ENCODE measurements at regions not wholly inside any gene's neighbourhood (a gene's known extent, or its start where the extent isn't known, plus 50 kb on each side); places are given as distances from the start of the nearest gene placed in this dataset.

GRCh38 chr1:22196041-22196440, 53.1 kb upstream of the WNT4 start:
- no peak overlapping the region for H3K4me3 ChIP-seq (ENCODE audit: low read depth, low read length)
- DNase-seq (ENCODE audit: low read depth): no peak
- TF ChIP-seq, protein P1, sequence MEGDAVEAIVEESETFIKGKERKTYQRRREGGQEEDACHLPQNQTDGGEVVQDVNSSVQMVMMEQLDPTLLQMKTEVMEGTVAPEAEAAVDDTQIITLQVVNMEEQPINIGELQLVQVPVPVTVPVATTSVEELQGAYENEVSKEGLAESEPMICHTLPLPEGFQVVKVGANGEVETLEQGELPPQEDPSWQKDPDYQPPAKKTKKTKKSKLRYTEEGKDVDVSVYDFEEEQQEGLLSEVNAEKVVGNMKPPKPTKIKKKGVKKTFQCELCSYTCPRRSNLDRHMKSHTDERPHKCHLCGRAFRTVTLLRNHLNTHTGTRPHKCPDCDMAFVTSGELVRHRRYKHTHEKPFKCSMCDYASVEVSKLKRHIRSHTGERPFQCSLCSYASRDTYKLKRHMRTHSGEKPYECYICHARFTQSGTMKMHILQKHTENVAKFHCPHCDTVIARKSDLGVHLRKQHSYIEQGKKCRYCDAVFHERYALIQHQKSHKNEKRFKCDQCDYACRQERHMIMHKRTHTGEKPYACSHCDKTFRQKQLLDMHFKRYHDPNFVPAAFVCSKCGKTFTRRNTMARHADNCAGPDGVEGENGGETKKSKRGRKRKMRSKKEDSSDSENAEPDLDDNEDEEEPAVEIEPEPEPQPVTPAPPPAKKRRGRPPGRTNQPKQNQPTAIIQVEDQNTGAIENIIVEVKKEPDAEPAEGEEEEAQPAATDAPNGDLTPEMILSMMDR (IDR thresholded peaks at IDR 0.05; ENCODE audit: low read depth, low read length, missing control alignments): no peak

- DNase-seq (ENCODE audit: low read depth): no peak
- no peak overlapping the region for H3K4me3 ChIP-seq (ENCODE audit: low read depth, low read length)
- TF ChIP-seq, protein P1 (IDR thresholded peaks at IDR 0.05; ENCODE audit: low read depth, low read length, missing control alignments): no peak
Measured at GRCh38 chr1:22196641-22197040, 53.7 kb upstream of the WNT4 start.

- H3K4me3 ChIP-seq (ENCODE audit: low read depth, low read length): no peak overlapping the region
- no peak for DNase-seq (ENCODE audit: low read depth)
- TF ChIP-seq, protein P1 (IDR thresholded peaks at IDR 0.05; ENCODE audit: low read depth, low read length, missing control alignments): no peak
Measured at GRCh38 chr1:22197644-22198043, 54.7 kb upstream of the WNT4 start.

DNA sequence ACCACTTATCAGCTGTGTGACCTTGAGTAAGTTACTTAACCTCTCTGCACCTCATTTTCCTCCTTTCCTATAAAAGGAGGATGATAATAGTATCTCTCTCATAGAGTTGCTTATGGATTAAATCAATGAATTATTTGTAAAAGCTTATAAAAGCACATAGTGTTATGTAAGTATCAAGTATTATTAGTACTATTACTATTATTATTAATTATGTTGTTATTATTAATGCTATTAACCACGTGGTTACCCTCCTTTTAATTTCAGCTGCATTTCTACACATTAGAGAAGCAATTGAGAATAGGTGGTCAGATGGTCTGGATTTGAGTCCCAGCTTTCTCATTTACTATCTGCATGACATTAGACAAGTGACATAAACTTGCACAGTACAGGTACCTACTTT, 58.1 kb upstream of the WNT4 start:
- DNase-seq (ENCODE audit: low read depth): no peak
- TF ChIP-seq, protein P1 (IDR thresholded peaks at IDR 0.05; ENCODE audit: low read depth, low read length, missing control alignments): no peak
- H3K4me3 ChIP-seq (ENCODE audit: low read depth, low read length): no peak overlapping the region

DNA sequence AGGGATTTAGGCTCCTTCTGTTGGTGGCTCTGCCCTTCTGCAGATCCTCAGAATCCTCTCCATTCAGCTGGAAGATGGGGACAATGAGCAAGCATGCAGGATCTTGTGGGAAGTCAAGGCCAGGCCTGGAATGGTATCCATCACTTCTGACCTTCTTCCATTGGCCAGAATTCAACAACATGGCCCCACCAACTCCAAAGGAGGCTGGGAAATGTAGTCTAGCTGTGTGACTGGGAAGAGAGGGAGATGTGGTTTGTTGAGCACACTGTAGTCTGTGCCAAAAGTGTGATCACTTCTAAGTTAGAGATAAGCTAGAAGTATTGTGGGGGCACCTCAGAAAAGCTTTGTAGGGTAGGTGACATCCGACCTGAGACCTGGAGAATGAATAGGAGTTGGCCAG, 60.4 kb upstream of the WNT4 start:
- no peak for DNase-seq (ENCODE audit: low read depth)
- no peak overlapping the region for H3K4me3 ChIP-seq (ENCODE audit: low read depth, low read length)
- TF ChIP-seq, protein P1 (IDR thresholded peaks at IDR 0.05; ENCODE audit: low read depth, low read length, missing control alignments): no peak

- TF ChIP-seq, protein P1 (IDR thresholded peaks at IDR 0.05; ENCODE audit: low read depth, low read length, missing control alignments): no peak
- no peak for DNase-seq (ENCODE audit: low read depth)
Measured at GRCh38 chr1:22204057-22204840, 61.4 kb upstream of the WNT4 start.

More at GRCh38 chr1:22204057-22204840, 61.4 kb upstream of the WNT4 start:
- no peak overlapping the region for H3K4me3 ChIP-seq (ENCODE audit: low read depth, low read length)
